NCI-H1417 (cell line): ENCODE measurements at regions not wholly inside any gene's neighbourhood (a gene's known extent, or its start where the extent isn't known, plus 50 kb on each side); places are given as distances from the start of the nearest gene placed in this dataset.
"Not testable (repeated sequence)": the region's sequence is repeated elsewhere in the genome, so short reads cannot be mapped to it uniquely, and the experiment has no call there.

ENCODE experiments used
- DNase-seq, 3 experiments: peaks; one replicate each; lab custom pipeline; 2025; lab: John Stamatoyannopoulos, UW

- DNase-seq, result peak in 2 of 3 experiments; percentile 64 to 90
These were observed 57.0 kb downstream of the PCDH20 start for GRCh38 chr13:61358599-61358998.

- no peak for DNase-seq
These were observed 65.3 kb downstream of the PCDH20 start for GRCh38 chr13:61350341-61350740.

- DNase-seq, result no peak
These were observed 76.5 kb downstream of the PCDH20 start for GRCh38 chr13:61339054-61339621.

GRCh38 chr13:61316647-61317046 is 99.0 kb downstream of the PCDH20 start:
- DNase-seq, result no peak

- no peak for DNase-seq
These were observed 121.0 kb downstream of the PCDH20 start for GRCh38 chr13:61294467-61295191.

GRCh38 chr13:61286148-61286745 is 129.4 kb downstream of the PCDH20 start:
- DNase-seq, result peak; percentile 29 to 83 (median 52)

GRCh38 chr13:61277586-61278276 is 137.9 kb downstream of the PCDH20 start:
- no peak for DNase-seq

- no peak for DNase-seq
These were observed 138.6 kb downstream of the PCDH20 start for GRCh38 chr13:61277088-61277487.

- no peak for DNase-seq
These were observed 139.2 kb downstream of the PCDH20 start for GRCh38 chr13:61276401-61276800.

- no peak for DNase-seq
These were observed 139.9 kb downstream of the PCDH20 start for GRCh38 chr13:61275736-61276135.

- DNase-seq, result no peak
These were observed 140.4 kb downstream of the PCDH20 start for GRCh38 chr13:61275251-61275650.

GRCh38 chr13:61266896-61267295 is 148.8 kb downstream of the PCDH20 start:
- not testable (repeated sequence) for DNase-seq

GRCh38 chr13:61261746-61262472 is 153.7 kb downstream of the PCDH20 start:
- DNase-seq, result peak in 1 of 3 experiments; percentile 48

GRCh38 chr13:61258185-61258584 is 157.5 kb downstream of the PCDH20 start:
- DNase-seq, result no peak

- DNase-seq, result peak in 1 of 3 experiments; percentile 29
These were observed 160.4 kb downstream of the PCDH20 start for GRCh38 chr13:61255040-61255796.

- no peak for DNase-seq
These were observed 162.4 kb downstream of the PCDH20 start for GRCh38 chr13:61253105-61253877.

- no peak for DNase-seq
These were observed 163.4 kb downstream of the PCDH20 start for GRCh38 chr13:61252213-61252612.

GRCh38 chr13:61247149-61247936 is 168.3 kb downstream of the PCDH20 start:
- DNase-seq, result no peak

- DNase-seq, result no peak
These were observed 169.3 kb downstream of the PCDH20 start for GRCh38 chr13:61246351-61246750.

GRCh38 chr13:61215601-61216000 is 200.0 kb downstream of the PCDH20 start:
- DNase-seq, result no peak
